HCT116 (cell line): ENCODE measurements at regions not wholly inside any gene's neighbourhood (a gene's known extent, or its start where the extent isn't known, plus 50 kb on each side); places are given as distances from the start of the nearest gene placed in this dataset.

Experiments
- ATAC-seq: fragments of 200-7000 bp; cut with Tn5 transposase; 2 replicates; pipeline ENCODE4 v1.9.1; 2020; ENCODE audit warnings: mild to moderate bottlenecking, moderate library complexity
- BruUV-seq: library from RNA; stranded (reverse); fragments of 400-500 nt; replicated peaks from 2 replicates; lab custom pipeline; 2021; lab: Mats Ljungman, UMichigan
- CTCF ChIA-PET: fragments of 300-600 bp; sonication (Branson Sonifier 250); formaldehyde crosslinking; loops from one replicate; lab custom pipeline; 2021; ENCODE audit warnings: antibody characterized with exemption; lab: Charles Lee
- POLR2A ChIA-PET: fragments of 300-600, 350-600 bp; sonication (Branson Sonifier 250); formaldehyde crosslinking; loops from one replicate; lab custom pipeline; 2021; ENCODE audit warnings: antibody characterized with exemption; lab: Charles Lee
- RAD21 ChIA-PET, 2 experiments: fragments of 300-600 bp; sonication (Branson Sonifier 250); formaldehyde crosslinking; loops; one replicate each; lab custom pipeline; 2023; ENCODE audit warnings: low total read pairs in 2 of 2; ENCODE audit not compliant: uncharacterized antibody in 2 of 2, unreplicated experiment in 2 of 2, low non-redundant PET in 1 of 2; lab: Charles Lee
- DNase-seq: peaks from one replicate; pipeline ENCODE4 v3.0.0-alpha.2; 2010; ENCODE audit warnings: low read depth, low spot score
- H2AFZ ChIP-seq: fragments of 200-600 bp; shearing (Covaris generic), sonication (generic); 2 replicates; pipeline ENCODE4 v1.6.1; 2017; ENCODE audit warnings: low read depth, mixed run types, mixed read lengths, antibody characterized with exemption, low read length; ENCODE audit not compliant: poor library complexity, severe bottlenecking
- H3K27ac ChIP-seq: 2 replicates; pipeline ENCODE4 v1.5.1; 2012; ENCODE audit warnings: low read depth, low read length
- H3K27me3 ChIP-seq: fragments of 200-600 bp; sonication (generic); 2 replicates; pipeline ENCODE4 v1.6.1; 2016; ENCODE audit warnings: mixed run types, low read length, mixed read lengths; ENCODE audit not compliant: insufficient read depth
- H3K36me3 ChIP-seq, 2 experiments: fragments of 200-500 bp in 1 of 2; fragments of 200-600 bp in 1 of 2; sonication (Bioruptor generic) in 1 of 2; sonication (generic) in 1 of 2; 2 replicates each; pipeline versions ENCODE4 v1.5.1 to v1.6.1; 2014 to 2016; ENCODE audit warnings: low read length in 2 of 2, inconsistent platforms in 1 of 2, mixed read lengths in 1 of 2, mixed run types in 1 of 2; ENCODE audit not compliant: insufficient read depth in 2 of 2, control insufficient read depth in 1 of 2
- H3K4me1 ChIP-seq, 2 experiments: fragments of 200-600 bp in 1 of 2; sonication (generic) in 1 of 2; 2 replicates each; pipeline versions ENCODE4 v1.5.1 to v1.6.1; 2012 to 2017; ENCODE audit warnings: low read length in 2 of 2, inconsistent platforms in 1 of 2, mild to moderate bottlenecking in 1 of 2, mixed read lengths in 1 of 2, mixed run types in 1 of 2, moderate library complexity in 1 of 2; ENCODE audit not compliant: insufficient read depth in 2 of 2, control insufficient read depth in 1 of 2
- H3K4me2 ChIP-seq: fragments of 200-600 bp; sonication (generic); 2 replicates; pipeline ENCODE4 v1.6.1; 2017; ENCODE audit warnings: mixed run types, low read length, mixed read lengths
- H3K4me3 ChIP-seq, 2 experiments: fragments of 200-600 bp in 1 of 2; sonication (generic) in 1 of 2; replicated peaks in 1 of 2; 2 replicates each; pipeline ENCODE4 v1.5.1; 2011 to 2016; ENCODE audit warnings: low read length in 2 of 2, control low read depth in 1 of 2, low read depth in 1 of 2, mild to moderate bottlenecking in 1 of 2, mixed read lengths in 1 of 2, mixed run types in 1 of 2
- H3K79me2 ChIP-seq: fragments of 200-600 bp; sonication (generic); 2 replicates; pipeline ENCODE4 v1.6.1; 2017; ENCODE audit warnings: mild to moderate bottlenecking, mixed run types, low read length, moderate library complexity, mixed read lengths; ENCODE audit not compliant: insufficient read depth
- H3K9ac ChIP-seq: fragments of 200-600 bp; sonication (generic); 2 replicates; pipeline ENCODE4 v1.6.1; 2016; ENCODE audit warnings: low read length, mixed read lengths
- H3K9me2 ChIP-seq: fragments of 200-600 bp; sonication (generic), shearing (Covaris generic); 2 replicates; pipeline ENCODE4 v1.6.1; 2017; ENCODE audit warnings: mixed run types, mild to moderate bottlenecking, moderate library complexity; ENCODE audit not compliant: insufficient read depth
- H3K9me3 ChIP-seq, 2 experiments: fragments of 200-500 bp in 1 of 2; fragments of 200-600 bp in 1 of 2; sonication (Bioruptor generic) in 1 of 2; sonication (generic) in 1 of 2; 2 replicates each; pipeline ENCODE4 v1.6.1; 2014 to 2017; ENCODE audit warnings: low read length in 2 of 2, mixed read lengths in 2 of 2, inconsistent platforms in 1 of 2, low read depth in 1 of 2, mild to moderate bottlenecking in 1 of 2, mixed run types in 1 of 2, moderate library complexity in 1 of 2; ENCODE audit not compliant: control insufficient read depth in 1 of 2, insufficient read depth in 1 of 2
- H4K20me1 ChIP-seq: fragments of 200-600 bp; sonication (generic), shearing (Covaris generic); 2 replicates; pipeline ENCODE4 v1.6.1; 2017; ENCODE audit warnings: mixed run types, mild to moderate bottlenecking, moderate library complexity; ENCODE audit not compliant: insufficient read depth
- CBX3 ChIP-seq: IDR thresholded peaks from 2 replicates; pipeline ENCODE4 v1.6.1; 2012; ENCODE audit warnings: low read depth
- CEBPB ChIP-seq: IDR thresholded peaks from 2 replicates; pipeline ENCODE4 v1.6.1; 2012; ENCODE audit warnings: low read depth
- EGR1 ChIP-seq: IDR thresholded peaks from 2 replicates; pipeline ENCODE4 v1.6.1; 2012; ENCODE audit warnings: low read depth
- ELF1 ChIP-seq: IDR thresholded peaks from 2 replicates; pipeline ENCODE4 v1.6.1; 2012; ENCODE audit warnings: low read depth, borderline replicate concordance
- EZH2 ChIP-seq: fragments of 200-600 bp; sonication (generic); IDR thresholded peaks from 2 replicates; pipeline ENCODE4 v1.6.1; 2017; ENCODE audit warnings: antibody characterized with exemption, mixed run types
- EZH2phosphoT487 ChIP-seq: fragments of 200-600 bp; IDR thresholded peaks from 2 replicates; pipeline ENCODE4 v1.6.1; 2018; ENCODE audit warnings: antibody characterized with exemption, borderline replicate concordance
- FOSL1 ChIP-seq: IDR thresholded peaks from 2 replicates; pipeline ENCODE4 v1.6.1; 2012; ENCODE audit warnings: low read depth
- POLR2AphosphoS5 ChIP-seq: IDR thresholded peaks from 2 replicates; pipeline ENCODE4 v1.6.1; 2011; ENCODE audit warnings: mild to moderate bottlenecking, low read depth, low read length, moderate library complexity
- RAD21 ChIP-seq: IDR thresholded peaks from 2 replicates; pipeline ENCODE4 v1.6.1; 2012; ENCODE audit warnings: low read depth, mild to moderate bottlenecking
- SP1 ChIP-seq: IDR thresholded peaks from 2 replicates; pipeline ENCODE4 v1.6.1; 2012; ENCODE audit warnings: low read depth
- SRF ChIP-seq: IDR thresholded peaks from 2 replicates; pipeline ENCODE4 v1.6.1; 2012; ENCODE audit warnings: low read depth
- TCF7L2 ChIP-seq: IDR thresholded peaks from 2 replicates; pipeline ENCODE4 v1.7.0; 2011; ENCODE audit warnings: borderline replicate concordance, inconsistent platforms; ENCODE audit not compliant: insufficient read depth, insufficient read length; ENCODE audit errors: extremely low read depth
- YY1 ChIP-seq: IDR thresholded peaks from 2 replicates; pipeline ENCODE4 v1.6.1; 2011; ENCODE audit warnings: low read length, low read depth, moderate library complexity, mild to moderate bottlenecking; ENCODE audit not compliant: insufficient replicate concordance; ENCODE audit errors: extremely low read depth
- ZNF274 ChIP-seq: fragments of 200-500 bp; sonication (Bioruptor generic); IDR thresholded peaks from 2 replicates; pipeline ENCODE4 v1.6.1; 2014; ENCODE audit warnings: mild to moderate bottlenecking, low read depth, low read length, inconsistent platforms
- intact Hi-C: fragments of 100-400 bp; cut with micrococcal nuclease; formaldehyde crosslinking; loops from 2 replicates; pipeline ENCODE4 v1.10.0; 2022
- TF ChIP-seq, protein P1 (sequence below), 3 experiments: fragments of 200-600 bp in 1 of 3; sonication (generic) in 1 of 3; IDR thresholded peaks in 2 of 3; conservative IDR thresholded peaks in 1 of 3; 2 replicates each; pipeline ENCODE4 v1.5.1; 2012 to 2017; ENCODE audit warnings: low read depth in 2 of 3, low read length in 2 of 3, antibody characterized with exemption in 1 of 3, borderline replicate concordance in 1 of 3, control low read depth in 1 of 3, mild to moderate bottlenecking in 1 of 3, mixed read lengths in 1 of 3, mixed run types in 1 of 3, moderate library complexity in 1 of 3; ENCODE audit not compliant: insufficient read depth in 1 of 3
- TF ChIP-seq, protein P2 (sequence below): IDR thresholded peaks from 2 replicates; pipeline ENCODE4 v1.6.1; 2011; ENCODE audit warnings: mild to moderate bottlenecking, low read length, moderate library complexity; ENCODE audit not compliant: insufficient replicate concordance; ENCODE audit errors: extremely low read depth
- TF ChIP-seq, protein P3 (sequence below): IDR thresholded peaks from 2 replicates; pipeline ENCODE4 v1.6.1; 2012

DNA sequence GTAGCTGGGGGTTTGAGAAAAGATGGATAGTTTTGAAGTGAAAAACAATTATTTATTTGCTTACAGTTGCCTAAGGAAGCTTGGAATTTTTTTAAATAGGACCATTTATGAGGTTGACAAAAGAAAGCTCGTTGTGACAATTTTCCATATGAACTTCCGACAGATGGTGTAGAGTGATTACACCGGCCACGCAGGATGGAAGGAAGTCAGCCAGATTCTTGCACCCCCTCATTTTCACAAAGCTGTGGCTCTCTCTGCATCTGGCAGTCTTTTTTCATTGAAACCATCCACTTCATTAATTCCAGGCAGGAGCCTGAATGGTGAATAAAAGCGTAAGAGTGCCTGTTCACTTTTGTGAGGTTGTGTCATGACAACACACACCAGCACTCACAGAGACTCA lies 1284.1 kb downstream of the AACS start:
- BruUV-seq, result no TSS peak
- H3K9me2 ChIP-seq, result no peaks in the 10 kb centered on the region
- H3K4me3 ChIP-seq, result no peak overlapping the region
- ChIA-PET CTCF (no interaction called here), RAD21 (no interaction called here), POLR2A (no interaction called here)
- H3K27me3 ChIP-seq, result no peaks in the 10 kb centered on the region
- no peaks in the 10 kb centered on the region for H3K36me3 ChIP-seq
- H3K4me2 ChIP-seq, result no peak overlapping the region
- no peak overlapping the region for H3K27ac ChIP-seq
- intact Hi-C loops, result no loop called here
- TF ChIP-seq, protein P1, sequence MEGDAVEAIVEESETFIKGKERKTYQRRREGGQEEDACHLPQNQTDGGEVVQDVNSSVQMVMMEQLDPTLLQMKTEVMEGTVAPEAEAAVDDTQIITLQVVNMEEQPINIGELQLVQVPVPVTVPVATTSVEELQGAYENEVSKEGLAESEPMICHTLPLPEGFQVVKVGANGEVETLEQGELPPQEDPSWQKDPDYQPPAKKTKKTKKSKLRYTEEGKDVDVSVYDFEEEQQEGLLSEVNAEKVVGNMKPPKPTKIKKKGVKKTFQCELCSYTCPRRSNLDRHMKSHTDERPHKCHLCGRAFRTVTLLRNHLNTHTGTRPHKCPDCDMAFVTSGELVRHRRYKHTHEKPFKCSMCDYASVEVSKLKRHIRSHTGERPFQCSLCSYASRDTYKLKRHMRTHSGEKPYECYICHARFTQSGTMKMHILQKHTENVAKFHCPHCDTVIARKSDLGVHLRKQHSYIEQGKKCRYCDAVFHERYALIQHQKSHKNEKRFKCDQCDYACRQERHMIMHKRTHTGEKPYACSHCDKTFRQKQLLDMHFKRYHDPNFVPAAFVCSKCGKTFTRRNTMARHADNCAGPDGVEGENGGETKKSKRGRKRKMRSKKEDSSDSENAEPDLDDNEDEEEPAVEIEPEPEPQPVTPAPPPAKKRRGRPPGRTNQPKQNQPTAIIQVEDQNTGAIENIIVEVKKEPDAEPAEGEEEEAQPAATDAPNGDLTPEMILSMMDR (IDR thresholded peaks at IDR 0.05 in 2 of 3, conservative IDR thresholded peaks at IDR 0.05 in 1 of 3; ENCODE audit: borderline replicate concordance in 1 of 3, insufficient read depth in 1 of 3, low read depth in 2 of 3, low read length in 2 of 3), result no peak
- no peak for TF ChIP-seq FOSL1
- TF ChIP-seq ZNF274, result no peak
- no peak for TF ChIP-seq EGR1
- H3K4me1 ChIP-seq, result no peaks in the 10 kb centered on the region
- H2AFZ ChIP-seq, result no peak overlapping the region
- H4K20me1 ChIP-seq, result no peaks in the 10 kb centered on the region
- no peak for ATAC-seq
- no peak overlapping the region for H3K9ac ChIP-seq
- DNase-seq, result no peak
- H3K9me3 ChIP-seq, result peaks cover 3 to 20% of the 10 kb centered on the region in 2 experiments; a peak in 2 of 4 replicates
- no peaks in the 10 kb centered on the region for H3K79me2 ChIP-seq

DNA sequence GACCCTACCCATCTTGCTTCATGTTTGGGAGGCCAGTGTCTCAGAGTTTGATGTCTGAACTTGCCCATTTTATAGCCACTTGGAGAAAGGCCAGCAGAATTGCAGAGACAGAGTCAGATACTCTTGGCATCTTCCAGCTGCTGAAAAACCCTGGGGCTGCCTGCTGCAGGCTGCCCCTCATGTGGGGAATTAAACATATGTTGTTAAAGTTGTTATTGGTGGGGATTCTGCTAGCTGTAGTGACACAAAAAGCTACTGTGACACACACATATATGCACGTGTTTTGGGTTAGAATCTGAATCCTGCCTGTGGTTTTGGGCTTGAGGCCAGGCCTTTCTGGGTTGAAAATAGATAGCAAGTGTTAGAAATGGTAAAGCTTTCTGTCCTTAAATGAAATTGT lies 1288.4 kb downstream of the AACS start:
- intact Hi-C loops, result no loop called here
- no peak overlapping the region for H3K4me2 ChIP-seq
- no peaks in the 10 kb centered on the region for H3K4me1 ChIP-seq
- POLR2A ChIA-PET, result no interaction called here
- no peak overlapping the region for H3K9ac ChIP-seq
- H3K79me2 ChIP-seq, result no peaks in the 10 kb centered on the region
- H2AFZ ChIP-seq, result no peak overlapping the region
- H3K9me3 ChIP-seq, result peaks cover 0 to 3% of the 10 kb centered on the region in 2 experiments; a peak in 2 of 4 replicates
- no TSS peak for BruUV-seq
- H4K20me1 ChIP-seq, result no peaks in the 10 kb centered on the region
- CTCF ChIA-PET, result no interaction called here
- H3K9me2 ChIP-seq, result no peaks in the 10 kb centered on the region
- ATAC-seq (no peak), DNase-seq (no peak)
- RAD21 ChIA-PET, result no interaction called here
- H3K27ac ChIP-seq, result no peak overlapping the region
- no peak overlapping the region for H3K4me3 ChIP-seq
- H3K27me3 ChIP-seq, result no peaks in the 10 kb centered on the region
- no peaks in the 10 kb centered on the region for H3K36me3 ChIP-seq
- no peak for TF ChIP-seq YY1
- TF ChIP-seq SRF, result no peak
- TF ChIP-seq CBX3, result no peak
- TF ChIP-seq, protein P2, sequence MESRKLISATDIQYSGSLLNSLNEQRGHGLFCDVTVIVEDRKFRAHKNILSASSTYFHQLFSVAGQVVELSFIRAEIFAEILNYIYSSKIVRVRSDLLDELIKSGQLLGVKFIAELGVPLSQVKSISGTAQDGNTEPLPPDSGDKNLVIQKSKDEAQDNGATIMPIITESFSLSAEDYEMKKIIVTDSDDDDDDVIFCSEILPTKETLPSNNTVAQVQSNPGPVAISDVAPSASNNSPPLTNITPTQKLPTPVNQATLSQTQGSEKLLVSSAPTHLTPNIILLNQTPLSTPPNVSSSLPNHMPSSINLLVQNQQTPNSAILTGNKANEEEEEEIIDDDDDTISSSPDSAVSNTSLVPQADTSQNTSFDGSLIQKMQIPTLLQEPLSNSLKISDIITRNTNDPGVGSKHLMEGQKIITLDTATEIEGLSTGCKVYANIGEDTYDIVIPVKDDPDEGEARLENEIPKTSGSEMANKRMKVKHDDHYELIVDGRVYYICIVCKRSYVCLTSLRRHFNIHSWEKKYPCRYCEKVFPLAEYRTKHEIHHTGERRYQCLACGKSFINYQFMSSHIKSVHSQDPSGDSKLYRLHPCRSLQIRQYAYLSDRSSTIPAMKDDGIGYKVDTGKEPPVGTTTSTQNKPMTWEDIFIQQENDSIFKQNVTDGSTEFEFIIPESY, result no peak
- TF ChIP-seq ELF1, result no peak
- no peak for TF ChIP-seq EGR1
- no peak for TF ChIP-seq RAD21
- TF ChIP-seq SP1, result no peak
- TF ChIP-seq POLR2AphosphoS5, result no peak
- no peak for TF ChIP-seq CEBPB
- TF ChIP-seq, protein P3, sequence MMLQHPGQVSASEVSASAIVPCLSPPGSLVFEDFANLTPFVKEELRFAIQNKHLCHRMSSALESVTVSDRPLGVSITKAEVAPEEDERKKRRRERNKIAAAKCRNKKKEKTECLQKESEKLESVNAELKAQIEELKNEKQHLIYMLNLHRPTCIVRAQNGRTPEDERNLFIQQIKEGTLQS, result no peak
- no peak for TF ChIP-seq EZH2phosphoT487
- TF ChIP-seq EZH2, result no peak
- no peak for TF ChIP-seq TCF7L2
